HepG2 (cell line): ENCODE measurements at regions not wholly inside any gene's neighbourhood (a gene's known extent, or its start where the extent isn't known, plus 50 kb on each side); places are given as distances from the start of the nearest gene placed in this dataset.

Experiments used
- ATAC-seq: fragments of 200-7000 bp; cut with Tn5 transposase; 3 replicates; pipeline ENCODE4 v1.9.1; 2020; ENCODE audit warnings: mild to moderate bottlenecking, moderate library complexity
- BruUV-seq: library from RNA; stranded (reverse); fragments of 400-500 nt; replicated peaks from 2 replicates; lab custom pipeline; 2021; lab: Mats Ljungman, UMichigan
- CTCF ChIA-PET: fragments of 300-600 bp; formaldehyde crosslinking; extraction: SDS; loops from one replicate; lab custom pipeline; 2021; ENCODE audit warnings: low total read pairs, inconsistent platforms, low intra/inter-chr PET ratio; lab: Yijun Ruan, JAX
- POLR2A ChIA-PET: fragments of 350-600 bp; sonication (Branson Sonifier 250); formaldehyde crosslinking; loops from one replicate; lab custom pipeline; 2020; ENCODE audit warnings: antibody characterized with exemption, inconsistent platforms; lab: Yijun Ruan, JAX
- DNase-seq: peaks from one replicate; pipeline ENCODE4 v3.0.0-alpha.2; 2015; ENCODE audit warnings: low spot score
- FAIRE-seq: peaks from 3 replicates; lab custom pipeline; 2011; peaks lifted over from hg19 to GRCh38; lab: Jason Lieb, UNC
- H2AFZ ChIP-seq: one replicate; pipeline ENCODE4 v1.6.1; 2011; ENCODE audit warnings: low read length, inconsistent platforms
- H3K27ac ChIP-seq: fragments of 300-600 bp; 3 replicates; pipeline ENCODE4 v1.8.0; 2011; ENCODE audit warnings: mixed run types, mild to moderate bottlenecking, mixed read lengths, low read length, inconsistent platforms; ENCODE audit not compliant: insufficient read depth; ENCODE audit errors: extremely low read length
- H3K27me3 ChIP-seq, 2 experiments: fragments of 200-600 bp in 1 of 2; 2 replicates in 1 of 2; 3 replicates in 1 of 2; pipeline versions ENCODE4 v1.6.0 to v1.8.0; 2011; ENCODE audit warnings: low read length in 2 of 2, mild to moderate bottlenecking in 2 of 2, moderate library complexity in 2 of 2, inconsistent platforms in 1 of 2; ENCODE audit not compliant: insufficient read depth in 2 of 2, control insufficient read depth in 1 of 2
- H3K36me3 ChIP-seq, 2 experiments: fragments of 200-600 bp in 1 of 2; replicated peaks in 1 of 2; 2 replicates in 1 of 2; 3 replicates in 1 of 2; pipeline versions ENCODE4 v1.5.1 to v1.8.0; 2011; ENCODE audit warnings: low read length in 2 of 2, inconsistent platforms in 1 of 2; ENCODE audit not compliant: insufficient read depth in 2 of 2, control insufficient read depth in 1 of 2
- H3K4me1 ChIP-seq: 2 replicates; pipeline ENCODE4 v1.5.1; 2012; ENCODE audit warnings: low read length, inconsistent platforms; ENCODE audit not compliant: insufficient read depth
- H3K4me2 ChIP-seq: 2 replicates; pipeline ENCODE4 v1.6.0; 2011; ENCODE audit warnings: low read depth, low read length, inconsistent platforms
- H3K4me3 ChIP-seq, 3 experiments: fragments of 200-600 bp in 1 of 3; sonication (generic), shearing (Covaris generic) in 1 of 3; replicated peaks in 1 of 3; 2 replicates each; pipeline ENCODE4 v1.5.1; 2011 to 2016; ENCODE audit warnings: low read length in 3 of 3, inconsistent platforms in 2 of 3, low read depth in 2 of 3, mild to moderate bottlenecking in 2 of 3, control low read depth in 1 of 3, mixed read lengths in 1 of 3; ENCODE audit not compliant: insufficient read depth in 1 of 3
- H3K79me2 ChIP-seq: one replicate; pipeline ENCODE4 v1.6.1; 2011; ENCODE audit warnings: low read length, inconsistent platforms; ENCODE audit not compliant: insufficient read depth
- H3K9ac ChIP-seq: 2 replicates; pipeline ENCODE4 v1.6.0; 2011; ENCODE audit warnings: mild to moderate bottlenecking, low read depth, low read length, inconsistent platforms; ENCODE audit not compliant: insufficient read depth
- H3K9me3 ChIP-seq: 2 replicates; pipeline ENCODE4 v1.5.1; 2012; ENCODE audit warnings: mild to moderate bottlenecking, low read length
- H4K20me1 ChIP-seq: 2 replicates; pipeline ENCODE4 v1.6.0; 2011; ENCODE audit warnings: inconsistent platforms, mild to moderate bottlenecking, low read length, moderate library complexity; ENCODE audit not compliant: insufficient read depth
- ATM ChIP-seq: fragments of 450-650 bp; IDR thresholded peaks from 2 replicates; pipeline ENCODE4 v1.7.1; 2017; ENCODE audit warnings: mild to moderate bottlenecking, borderline replicate concordance
- CEBPB ChIP-seq: IDR thresholded peaks from 2 replicates; pipeline ENCODE4 v1.6.1; 2011; ENCODE audit warnings: low read depth, low read length, improper control_type of control experiment, borderline replicate concordance
- ETV5 ChIP-seq: IDR thresholded peaks from 2 replicates; pipeline ENCODE4 v1.6.1; 2018; ENCODE audit warnings: missing biosample characterization, missing genetic modification reagents, inconsistent platforms, borderline replicate concordance
- MLLT10 ChIP-seq: sonication (generic); formaldehyde crosslinking; IDR thresholded peaks from 2 replicates; pipeline ENCODE4 v1.4.0; 2020; ENCODE audit warnings: missing genetic modification reagents
- NAIF1 ChIP-seq: sonication (generic); formaldehyde crosslinking; IDR thresholded peaks from 2 replicates; pipeline ENCODE4 v1.5.0; 2020; ENCODE audit warnings: mild to moderate bottlenecking, missing genetic modification reagents, borderline replicate concordance
- SKI ChIP-seq: fragments of 450-650 bp; IDR thresholded peaks from one replicate; pipeline ENCODE4 v1.6.1; 2018; ENCODE audit warnings: mild to moderate bottlenecking; ENCODE audit not compliant: partially characterized antibody
- SNRNP70 ChIP-seq: fragments of 200-400 bp; formaldehyde crosslinking; IDR thresholded peaks from 2 replicates; pipeline ENCODE4 v1.6.1; 2017; ENCODE audit warnings: mild to moderate bottlenecking, low read depth, low read length, moderate library complexity
- ZNF180 ChIP-seq: sonication (generic); formaldehyde crosslinking; IDR thresholded peaks from 2 replicates; pipeline ENCODE4 v1.4.0; 2020; ENCODE audit warnings: low read depth, missing genetic modification reagents, borderline replicate concordance
- ZNF225 ChIP-seq: sonication (generic); formaldehyde crosslinking; IDR thresholded peaks from 2 replicates; pipeline ENCODE4 v1.4.0; 2020; ENCODE audit warnings: mild to moderate bottlenecking, missing genetic modification reagents
- ZNF44 ChIP-seq: sonication (generic); formaldehyde crosslinking; IDR thresholded peaks from 2 replicates; pipeline ENCODE4 v1.5.1; 2020; ENCODE audit warnings: mild to moderate bottlenecking, missing genetic modification reagents
- ZNF670 ChIP-seq: sonication (generic); formaldehyde crosslinking; IDR thresholded peaks from 2 replicates; pipeline ENCODE4 v1.8.0; 2022; ENCODE audit warnings: mild to moderate bottlenecking, missing genetic modification reagents, borderline replicate concordance
- WGBS: methylation state at CpG from one replicate; pipeline ENCODE4 v1.1.6; 2017; ENCODE audit warnings: low lambda C conversion rate; 5-methylcytosine and 5-hydroxymethylcytosine counted together
- in situ Hi-C: cut with HindIII; loops from 2 replicates; pipeline ENCODE4 v1.10.0; 2017; ENCODE audit warnings: low pct_unique_long_range_greater_than_20kb; ENCODE audit not compliant: extremely low pct_ligation_motif_present
- intact Hi-C: fragments of 100-400 bp; cut with micrococcal nuclease; formaldehyde crosslinking; loops from one replicate; pipeline ENCODE4 v1.10.0; 2022; ENCODE audit not compliant: unreplicated experiment
- TF ChIP-seq, protein P1 (sequence below), 2 experiments: sonication (generic) in 1 of 2; formaldehyde crosslinking in 1 of 2; IDR thresholded peaks; 2 replicates each; pipeline versions ENCODE4 v1.4.0 to v1.6.1; 2016 to 2020; ENCODE audit warnings: borderline replicate concordance in 1 of 2, low read depth in 1 of 2, mild to moderate bottlenecking in 1 of 2, missing genetic modification reagents in 1 of 2
- TF ChIP-seq, protein P2 (sequence below): sonication (generic); formaldehyde crosslinking; IDR thresholded peaks from 2 replicates; pipeline ENCODE4 v1.9.0; 2022; ENCODE audit warnings: missing genetic modification reagents, mild to moderate bottlenecking, borderline replicate concordance
- TF ChIP-seq, protein P3 (sequence below): IDR thresholded peaks from 2 replicates; pipeline ENCODE4 v1.4.0; 2020; ENCODE audit warnings: mild to moderate bottlenecking, missing genetic modification reagents

DNA sequence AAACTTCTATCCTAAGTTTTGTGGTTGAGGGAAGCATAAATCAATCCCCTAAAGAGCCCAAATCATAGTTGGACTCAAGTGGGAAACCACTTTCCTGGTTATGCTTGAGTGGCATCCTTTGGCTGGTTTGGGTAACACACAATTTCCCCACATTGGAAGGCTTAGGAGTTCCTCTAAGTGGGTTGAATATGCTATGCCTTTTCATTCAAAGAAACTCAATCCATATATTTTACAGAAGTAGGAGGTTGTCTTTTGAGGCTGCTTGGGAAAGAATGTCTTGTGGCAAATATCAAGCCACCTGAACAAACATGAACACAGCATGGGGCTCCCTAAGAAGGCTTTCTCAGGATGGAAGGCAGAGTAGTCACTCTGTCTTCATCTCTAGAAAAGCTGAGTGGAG is 121.1 kb downstream of the SPATA31D1 start (continued):
- TF ChIP-seq, protein P1, sequence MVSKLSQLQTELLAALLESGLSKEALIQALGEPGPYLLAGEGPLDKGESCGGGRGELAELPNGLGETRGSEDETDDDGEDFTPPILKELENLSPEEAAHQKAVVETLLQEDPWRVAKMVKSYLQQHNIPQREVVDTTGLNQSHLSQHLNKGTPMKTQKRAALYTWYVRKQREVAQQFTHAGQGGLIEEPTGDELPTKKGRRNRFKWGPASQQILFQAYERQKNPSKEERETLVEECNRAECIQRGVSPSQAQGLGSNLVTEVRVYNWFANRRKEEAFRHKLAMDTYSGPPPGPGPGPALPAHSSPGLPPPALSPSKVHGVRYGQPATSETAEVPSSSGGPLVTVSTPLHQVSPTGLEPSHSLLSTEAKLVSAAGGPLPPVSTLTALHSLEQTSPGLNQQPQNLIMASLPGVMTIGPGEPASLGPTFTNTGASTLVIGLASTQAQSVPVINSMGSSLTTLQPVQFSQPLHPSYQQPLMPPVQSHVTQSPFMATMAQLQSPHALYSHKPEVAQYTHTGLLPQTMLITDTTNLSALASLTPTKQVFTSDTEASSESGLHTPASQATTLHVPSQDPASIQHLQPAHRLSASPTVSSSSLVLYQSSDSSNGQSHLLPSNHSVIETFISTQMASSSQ (IDR thresholded peaks at IDR 0.05; ENCODE audit: low read depth) = no peak
- TF ChIP-seq, protein P1 (CRISPR knock-in tag; IDR thresholded peaks at IDR 0.05; ENCODE audit: borderline replicate concordance) = no peak
- TF ChIP-seq CEBPB = no peak
- TF ChIP-seq, all 625 proteins: peak for 0

DNA sequence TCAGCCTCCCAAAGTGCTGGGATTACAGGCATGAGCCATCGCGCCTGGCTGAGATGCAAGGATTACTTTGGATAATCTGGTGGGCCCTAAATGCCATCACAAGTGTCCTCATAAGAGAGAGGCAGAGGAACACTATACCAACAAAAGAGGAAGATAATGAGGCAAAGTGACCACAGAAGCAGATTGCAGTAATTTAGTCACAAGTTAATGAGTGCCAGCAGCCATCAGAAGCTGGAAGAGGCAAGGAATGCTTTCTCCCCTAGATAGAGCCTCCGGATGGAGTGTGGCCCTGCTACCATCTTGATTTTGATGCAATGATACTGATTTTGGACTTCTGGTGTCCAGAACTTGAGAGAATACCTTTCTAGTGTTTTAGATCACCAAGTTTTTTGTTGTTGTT is 122.3 kb downstream of the SPATA31D1 start:
- no peaks in the 10 kb centered on the region for H3K9me3 ChIP-seq
- in situ Hi-C loops = no loop called here
- no peaks in the 10 kb centered on the region for H4K20me1 ChIP-seq
- FAIRE-seq = no peak
- POLR2A ChIA-PET = no interaction called here
- no peak overlapping the region for H2AFZ ChIP-seq
- TF ChIP-seq ZNF225 (CRISPR knock-in tag) = no peak
- TF ChIP-seq ETV5 (CRISPR knock-in tag) = no peak
- TF ChIP-seq NAIF1 (CRISPR knock-in tag) = no peak
- TF ChIP-seq, protein P2, sequence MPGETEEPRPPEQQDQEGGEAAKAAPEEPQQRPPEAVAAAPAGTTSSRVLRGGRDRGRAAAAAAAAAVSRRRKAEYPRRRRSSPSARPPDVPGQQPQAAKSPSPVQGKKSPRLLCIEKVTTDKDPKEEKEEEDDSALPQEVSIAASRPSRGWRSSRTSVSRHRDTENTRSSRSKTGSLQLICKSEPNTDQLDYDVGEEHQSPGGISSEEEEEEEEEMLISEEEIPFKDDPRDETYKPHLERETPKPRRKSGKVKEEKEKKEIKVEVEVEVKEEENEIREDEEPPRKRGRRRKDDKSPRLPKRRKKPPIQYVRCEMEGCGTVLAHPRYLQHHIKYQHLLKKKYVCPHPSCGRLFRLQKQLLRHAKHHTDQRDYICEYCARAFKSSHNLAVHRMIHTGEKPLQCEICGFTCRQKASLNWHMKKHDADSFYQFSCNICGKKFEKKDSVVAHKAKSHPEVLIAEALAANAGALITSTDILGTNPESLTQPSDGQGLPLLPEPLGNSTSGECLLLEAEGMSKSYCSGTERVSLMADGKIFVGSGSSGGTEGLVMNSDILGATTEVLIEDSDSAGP (CRISPR knock-in tag) = no peak
- TF ChIP-seq ZNF670 = no peak
- no peak for TF ChIP-seq SKI
- TF ChIP-seq ATM = no peak
- TF ChIP-seq ZNF44 (CRISPR knock-in tag) = no peak
- no peak for TF ChIP-seq SNRNP70
- TF ChIP-seq ZNF180 (CRISPR knock-in tag) = no peak
- TF ChIP-seq, protein P3, sequence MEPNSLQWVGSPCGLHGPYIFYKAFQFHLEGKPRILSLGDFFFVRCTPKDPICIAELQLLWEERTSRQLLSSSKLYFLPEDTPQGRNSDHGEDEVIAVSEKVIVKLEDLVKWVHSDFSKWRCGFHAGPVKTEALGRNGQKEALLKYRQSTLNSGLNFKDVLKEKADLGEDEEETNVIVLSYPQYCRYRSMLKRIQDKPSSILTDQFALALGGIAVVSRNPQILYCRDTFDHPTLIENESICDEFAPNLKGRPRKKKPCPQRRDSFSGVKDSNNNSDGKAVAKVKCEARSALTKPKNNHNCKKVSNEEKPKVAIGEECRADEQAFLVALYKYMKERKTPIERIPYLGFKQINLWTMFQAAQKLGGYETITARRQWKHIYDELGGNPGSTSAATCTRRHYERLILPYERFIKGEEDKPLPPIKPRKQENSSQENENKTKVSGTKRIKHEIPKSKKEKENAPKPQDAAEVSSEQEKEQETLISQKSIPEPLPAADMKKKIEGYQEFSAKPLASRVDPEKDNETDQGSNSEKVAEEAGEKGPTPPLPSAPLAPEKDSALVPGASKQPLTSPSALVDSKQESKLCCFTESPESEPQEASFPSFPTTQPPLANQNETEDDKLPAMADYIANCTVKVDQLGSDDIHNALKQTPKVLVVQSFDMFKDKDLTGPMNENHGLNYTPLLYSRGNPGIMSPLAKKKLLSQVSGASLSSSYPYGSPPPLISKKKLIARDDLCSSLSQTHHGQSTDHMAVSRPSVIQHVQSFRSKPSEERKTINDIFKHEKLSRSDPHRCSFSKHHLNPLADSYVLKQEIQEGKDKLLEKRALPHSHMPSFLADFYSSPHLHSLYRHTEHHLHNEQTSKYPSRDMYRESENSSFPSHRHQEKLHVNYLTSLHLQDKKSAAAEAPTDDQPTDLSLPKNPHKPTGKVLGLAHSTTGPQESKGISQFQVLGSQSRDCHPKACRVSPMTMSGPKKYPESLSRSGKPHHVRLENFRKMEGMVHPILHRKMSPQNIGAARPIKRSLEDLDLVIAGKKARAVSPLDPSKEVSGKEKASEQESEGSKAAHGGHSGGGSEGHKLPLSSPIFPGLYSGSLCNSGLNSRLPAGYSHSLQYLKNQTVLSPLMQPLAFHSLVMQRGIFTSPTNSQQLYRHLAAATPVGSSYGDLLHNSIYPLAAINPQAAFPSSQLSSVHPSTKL = no peak
- no peak for TF ChIP-seq MLLT10 (CRISPR knock-in tag)
- TF ChIP-seq, all 625 proteins: peak for 0
- Histone ChIP-seq H3K36me3 (no peaks in the 10 kb centered on the region), H3K4me3 (no peak overlapping the region), H3K27me3 (no peaks in the 10 kb centered on the region), H3K4me1 (no peaks in the 10 kb centered on the region), H3K79me2 (no peaks in the 10 kb centered on the region), H3K9ac (no peak overlapping the region), H3K27ac (no peak overlapping the region), H3K4me2 (no peak overlapping the region)
- 85% methylated on average over 3 of the region's 3 CpGs for WGBS
- no peak for ATAC-seq
- BruUV-seq = no TSS peak
- DNase-seq = no peak
- CTCF ChIA-PET = no interaction called here
- intact Hi-C loops = no loop called here
